CD4-positive, alpha-beta T cell (primary cell): ENCODE measurements at regions not wholly inside any gene's neighbourhood (a gene's known extent, or its start where the extent isn't known, plus 50 kb on each side); places are given as distances from the start of the nearest gene placed in this dataset.

Experiments
- ATAC-seq: fragments of 200-7000 bp; cut with Tn5 transposase; one replicate; pipeline ENCODE4 v1.10.0; 2022; ENCODE audit warnings: mild to moderate bottlenecking; ENCODE audit not compliant: poor library complexity
- CTCF ChIA-PET: fragments of 350-600 bp; sonication (Branson Sonifier 250); formaldehyde crosslinking; loops from one replicate; lab custom pipeline; 2021; ENCODE audit warnings: antibody characterized with exemption, inconsistent platforms; lab: Charles Lee
- POLR2A ChIA-PET: fragments of 350-600 bp; sonication (Branson Sonifier 250); formaldehyde crosslinking; loops from one replicate; lab custom pipeline; 2021; ENCODE audit warnings: antibody characterized with exemption, inconsistent platforms; lab: Charles Lee
- DNase-seq, 14 experiments: peaks; one replicate each; pipeline ENCODE4 v3.0.0-alpha.2; 2013 to 2020; ENCODE audit warnings: mixed read lengths in 2 of 14
- H3K27ac ChIP-seq, 2 donors: one replicate each; pipeline versions ENCODE4 v1.5.1 to v1.7.0; 2013; ENCODE audit warnings: low read length in 2 of 2, low read depth in 1 of 2, mild to moderate bottlenecking in 1 of 2
- H3K27me3 ChIP-seq, 2 experiments: 1 replicate in 1 of 2; 2 replicates in 1 of 2; pipeline versions ENCODE4 v1.6.1 to v1.7.0; 2013; ENCODE audit warnings: low read length in 2 of 2, control low read depth in 1 of 2, mild to moderate bottlenecking in 1 of 2, moderate library complexity in 1 of 2; ENCODE audit not compliant: insufficient read depth in 2 of 2, control insufficient read depth in 1 of 2
- H3K36me3 ChIP-seq: one replicate; pipeline ENCODE4 v1.6.1; 2013; ENCODE audit warnings: low read length, control low read depth; ENCODE audit not compliant: insufficient read depth
- H3K4me1 ChIP-seq: one replicate; pipeline ENCODE4 v1.6.1; 2013; ENCODE audit warnings: low read length, control low read depth; ENCODE audit not compliant: insufficient read depth
- H3K4me3 ChIP-seq: one replicate; pipeline ENCODE4 v1.5.1; 2013; ENCODE audit warnings: mild to moderate bottlenecking, low read length, moderate library complexity
- H3K9me3 ChIP-seq, 2 experiments: 1 replicate in 1 of 2; 2 replicates in 1 of 2; pipeline versions ENCODE4 v1.6.1 to v1.7.0; 2013; ENCODE audit warnings: low read length in 2 of 2, mild to moderate bottlenecking in 2 of 2, control low read depth in 1 of 2, moderate library complexity in 1 of 2; ENCODE audit not compliant: control insufficient read depth in 1 of 2, insufficient read depth in 1 of 2
- H3K27ac Mint-ChIP-seq: one replicate; pipeline ENCODE4 v1.8.0; 2020; ENCODE audit warnings: mixed read lengths
- H3K27me3 Mint-ChIP-seq: one replicate; pipeline ENCODE4 v1.8.0; 2021; ENCODE audit warnings: mixed read lengths
- H3K36me3 Mint-ChIP-seq: one replicate; pipeline ENCODE4 v1.8.0; 2021; ENCODE audit warnings: low read depth, mixed read lengths
- H3K4me1 Mint-ChIP-seq: one replicate; pipeline ENCODE4 v1.8.0; 2021; ENCODE audit warnings: low read depth, mixed read lengths
- H3K4me3 Mint-ChIP-seq: one replicate; pipeline ENCODE4 v1.8.0; 2020; ENCODE audit warnings: mild to moderate bottlenecking, mixed read lengths
- H3K9me3 Mint-ChIP-seq: one replicate; pipeline ENCODE4 v1.8.0; 2020; ENCODE audit warnings: mixed read lengths
- CTCF ChIP-seq: fragments of 200-600 bp; IDR thresholded peaks from one replicate; pipeline ENCODE4 v1.8.0; 2022; ENCODE audit warnings: antibody characterized with exemption, mild to moderate bottlenecking
- intact Hi-C, 2 experiments: fragments of 100-400 bp; cut with DNase I in 1 of 2; cut with micrococcal nuclease in 1 of 2; formaldehyde crosslinking; loops; one replicate each; pipeline versions ENCODE4 v1.15.1 to v1.9.0; 2023 to 2025; cut with DNase I, micrococcal nuclease

GRCh38 chr7:47691988-47692387 is 110.1 kb upstream of the TNS3 start:
- TF ChIP-seq CTCF, result no peak
- Histone ChIP-seq H3K4me1 (no peaks in the 10 kb centered on the region), H3K27me3 (no peaks in the 10 kb centered on the region), H3K4me3 (no peak overlapping the region), H3K9me3 (no peaks in the 10 kb centered on the region), H3K27ac (no peak overlapping the region), H3K36me3 (no peaks in the 10 kb centered on the region)
- H3K4me1 Mint-ChIP-seq, result no peaks in the 10 kb centered on the region
- no peaks in the 10 kb centered on the region for H3K36me3 Mint-ChIP-seq
- POLR2A ChIA-PET, result no interaction called here
- ATAC-seq, result no peak
- CTCF ChIA-PET, result no interaction called here
- DNase-seq, result no peak
- no peak overlapping the region for H3K4me3 Mint-ChIP-seq
- intact Hi-C loops, result loop anchor here in 1 of 2 experiments (5.0 kb wide), 1 partner anchor 320 kb away; no protein-coding TSS in a partner anchor
- no peaks in the 10 kb centered on the region for H3K27me3 Mint-ChIP-seq
- no peaks in the 10 kb centered on the region for H3K9me3 Mint-ChIP-seq
- no peak overlapping the region for H3K27ac Mint-ChIP-seq

GRCh38 chr7:47690902-47691558 is 109.1 kb upstream of the TNS3 start:
- Mint-ChIP-seq H3K4me3 (no peak overlapping the region), H3K9me3 (no peaks in the 10 kb centered on the region), H3K4me1 (no peaks in the 10 kb centered on the region), H3K36me3 (no peaks in the 10 kb centered on the region), H3K27ac (no peak overlapping the region), H3K27me3 (no peaks in the 10 kb centered on the region)
- DNase-seq, result no peak
- intact Hi-C loops, result loop anchor here in 1 of 2 experiments (5.0 kb wide), 1 partner anchor 321 kb away; no protein-coding TSS in a partner anchor
- CTCF ChIA-PET, result no interaction called here
- Histone ChIP-seq H3K4me3 (no peak overlapping the region), H3K36me3 (no peaks in the 10 kb centered on the region), H3K4me1 (no peaks in the 10 kb centered on the region), H3K27me3 (no peaks in the 10 kb centered on the region), H3K27ac (no peak overlapping the region), H3K9me3 (no peaks in the 10 kb centered on the region)
- POLR2A ChIA-PET, result no interaction called here
- ATAC-seq, result no peak
- no peak for TF ChIP-seq CTCF

GRCh38 chr7:47689558-47689957 is 107.6 kb upstream of the TNS3 start:
- no peaks in the 10 kb centered on the region for H3K36me3 ChIP-seq
- no peaks in the 10 kb centered on the region for H3K27me3 ChIP-seq
- no peak overlapping the region for H3K4me3 ChIP-seq
- no peaks in the 10 kb centered on the region for H3K9me3 ChIP-seq
- ATAC-seq, result no peak
- POLR2A ChIA-PET, result no interaction called here
- intact Hi-C loops, result no loop called here
- no peak overlapping the region for H3K4me3 Mint-ChIP-seq
- TF ChIP-seq CTCF, result no peak
- H3K9me3 Mint-ChIP-seq, result no peaks in the 10 kb centered on the region
- no peaks in the 10 kb centered on the region for H3K4me1 Mint-ChIP-seq
- H3K27me3 Mint-ChIP-seq, result no peaks in the 10 kb centered on the region
- no peak overlapping the region for H3K27ac ChIP-seq
- DNase-seq, result no peak
- no peak overlapping the region for H3K27ac Mint-ChIP-seq
- H3K4me1 ChIP-seq, result no peaks in the 10 kb centered on the region
- no peaks in the 10 kb centered on the region for H3K36me3 Mint-ChIP-seq
- CTCF ChIA-PET, result no interaction called here
